ENCODE measurements at regions not wholly inside any gene's neighbourhood (a gene's known extent, or its start where the extent isn't known, plus 50 kb on each side); places are given as distances from the start of the nearest gene placed in this dataset.

- TF ChIP-seq BHLHE40 (IDR thresholded peaks at IDR 0.05; ENCODE audit: borderline replicate concordance) (no peak), NFRKB (IDR thresholded peaks at IDR 0.05) (no peak), SP1 (IDR thresholded peaks at IDR 0.05) (no peak), FOXA1 (IDR thresholded peaks at IDR 0.05) (no peak), FOXM1 (IDR thresholded peaks at IDR 0.05; ENCODE audit: borderline replicate concordance) (no peak), TARDBP (IDR thresholded peaks at IDR 0.05) (no peak), L3MBTL2 (conservative IDR thresholded peaks at IDR 0.05) (no peak), FOXK2 (IDR thresholded peaks at IDR 0.05) (no peak), ARNT (IDR thresholded peaks at IDR 0.05) (no peak), CTBP1 (IDR thresholded peaks at IDR 0.05; ENCODE audit: borderline replicate concordance) (no peak), SUZ12 (IDR thresholded peaks at IDR 0.05) (no peak), HDGF (IDR thresholded peaks at IDR 0.05; ENCODE audit: borderline replicate concordance) (no peak), ELF4 (IDR thresholded peaks at IDR 0.05) (no peak)
- TF ChIP-seq, protein P1, sequence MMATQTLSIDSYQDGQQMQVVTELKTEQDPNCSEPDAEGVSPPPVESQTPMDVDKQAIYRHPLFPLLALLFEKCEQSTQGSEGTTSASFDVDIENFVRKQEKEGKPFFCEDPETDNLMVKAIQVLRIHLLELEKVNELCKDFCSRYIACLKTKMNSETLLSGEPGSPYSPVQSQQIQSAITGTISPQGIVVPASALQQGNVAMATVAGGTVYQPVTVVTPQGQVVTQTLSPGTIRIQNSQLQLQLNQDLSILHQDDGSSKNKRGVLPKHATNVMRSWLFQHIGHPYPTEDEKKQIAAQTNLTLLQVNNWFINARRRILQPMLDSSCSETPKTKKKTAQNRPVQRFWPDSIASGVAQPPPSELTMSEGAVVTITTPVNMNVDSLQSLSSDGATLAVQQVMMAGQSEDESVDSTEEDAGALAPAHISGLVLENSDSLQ (IDR thresholded peaks at IDR 0.05), result no peak
Observed at GRCh38 chr5:62127098-62127736, 178.8 kb upstream of the KIF2A start.
